HuH-7.5 (cell line): ENCODE measurements at regions not wholly inside any gene's neighbourhood (a gene's known extent, or its start where the extent isn't known, plus 50 kb on each side); places are given as distances from the start of the nearest gene placed in this dataset.
"Not testable (repeated sequence)": the region's sequence is repeated elsewhere in the genome, so short reads cannot be mapped to it uniquely, and the experiment has no call there.

Experiments used
- DNase-seq: peaks from one replicate; pipeline ENCODE4 v3.0.0; 2011; ENCODE audit warnings: low spot score

- DNase-seq, result no peak
Observed at GRCh38 chr2:40700231-40700954, 248.5 kb upstream of the SLC8A1 start.

DNA sequence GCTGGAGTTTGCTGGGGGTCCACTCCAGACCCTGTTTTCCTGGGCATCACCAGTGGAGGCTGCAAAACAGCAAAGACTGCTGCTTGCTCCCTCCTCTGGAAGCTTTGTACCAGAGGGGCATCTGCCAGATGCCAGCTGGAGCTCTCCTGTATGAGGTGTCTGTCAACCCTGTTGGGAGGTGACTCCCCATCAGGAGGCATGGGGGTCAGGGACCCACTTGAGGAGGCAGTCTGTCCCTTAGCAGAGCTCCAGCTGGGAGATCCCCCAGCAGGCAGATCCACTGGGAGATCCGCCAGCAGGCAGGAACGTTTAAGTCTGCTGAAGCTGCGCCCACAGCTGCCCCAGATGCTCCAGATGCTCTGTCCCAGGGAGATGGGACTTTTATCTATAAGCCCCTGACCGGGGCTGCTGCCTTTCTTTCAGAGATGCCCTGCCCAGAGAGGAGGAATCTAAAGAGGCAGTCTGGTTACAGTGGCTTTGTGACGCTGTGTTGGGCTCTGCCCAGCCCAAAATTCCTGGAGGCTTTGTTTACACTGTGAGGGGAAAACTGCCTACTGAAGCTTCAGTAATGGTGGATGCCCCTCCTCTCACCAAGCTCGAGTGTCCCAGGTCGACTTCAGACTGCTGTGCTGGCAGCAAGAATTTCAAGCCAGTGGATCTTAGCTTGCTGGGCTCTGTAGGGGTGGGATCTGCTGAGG is 260.5 kb upstream of the SLC8A1 start:
- not testable (repeated sequence) for DNase-seq

DNA sequence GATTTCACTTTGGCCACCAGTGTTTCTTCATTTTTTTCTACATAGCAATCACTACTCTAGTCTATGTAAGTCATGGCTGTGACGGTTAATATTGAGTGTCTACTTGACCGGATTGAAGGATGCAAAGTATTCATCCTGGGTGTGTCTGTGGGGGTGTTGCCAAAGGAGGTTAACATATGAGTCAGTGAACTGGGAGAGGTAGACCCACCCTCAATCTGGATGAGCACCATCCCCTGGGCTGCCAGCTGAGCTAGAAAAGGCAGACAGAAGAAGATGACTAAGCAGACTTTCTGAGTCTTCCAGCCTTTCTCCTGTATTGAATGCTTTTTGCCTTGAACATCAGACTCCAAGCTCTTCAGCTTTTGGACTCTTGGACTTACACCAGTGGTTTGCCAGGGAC is 265.0 kb upstream of the SLC8A1 start:
- no peak for DNase-seq

- no peak for DNase-seq
Observed at GRCh38 chr2:40719414-40719813, 267.5 kb upstream of the SLC8A1 start.

DNA sequence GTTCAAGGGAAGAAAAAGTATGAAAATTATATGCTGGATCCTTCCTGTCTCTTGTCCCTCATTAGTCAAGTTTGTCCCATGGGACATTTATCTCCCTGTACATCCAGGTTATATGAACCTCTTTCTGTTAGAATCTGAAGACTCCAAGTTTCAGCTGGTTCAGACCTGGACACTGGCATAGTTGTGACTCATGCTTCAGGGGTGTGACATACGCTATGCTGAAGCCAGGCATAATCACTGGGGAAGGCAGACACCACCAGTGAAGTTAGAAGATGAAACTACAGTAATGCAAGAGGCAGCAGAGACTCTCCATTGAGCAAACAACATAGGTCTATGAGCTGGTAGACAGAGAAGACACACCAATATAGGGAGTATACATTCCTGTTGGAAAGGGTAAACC is 269.7 kb upstream of the SLC8A1 start:
- DNase-seq, result no peak

DNA sequence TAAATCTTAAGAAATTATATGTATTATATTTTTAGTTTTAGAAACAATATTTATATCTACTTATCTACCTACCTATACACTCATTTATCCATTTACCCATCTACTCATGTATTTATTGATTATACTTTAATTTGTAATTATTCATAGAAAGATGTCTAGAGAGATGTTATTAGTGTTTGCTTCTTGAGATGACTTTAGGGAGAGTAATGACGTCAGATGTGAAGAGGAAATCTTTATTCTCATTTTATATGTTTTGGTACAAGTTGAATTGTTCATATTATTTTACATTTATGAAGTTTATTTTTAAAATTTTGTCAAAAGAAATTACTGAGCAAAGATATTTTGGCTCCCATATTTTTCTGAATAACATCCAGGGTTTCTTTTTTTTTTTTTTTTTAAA is 271.3 kb upstream of the SLC8A1 start:
- no peak for DNase-seq

DNA sequence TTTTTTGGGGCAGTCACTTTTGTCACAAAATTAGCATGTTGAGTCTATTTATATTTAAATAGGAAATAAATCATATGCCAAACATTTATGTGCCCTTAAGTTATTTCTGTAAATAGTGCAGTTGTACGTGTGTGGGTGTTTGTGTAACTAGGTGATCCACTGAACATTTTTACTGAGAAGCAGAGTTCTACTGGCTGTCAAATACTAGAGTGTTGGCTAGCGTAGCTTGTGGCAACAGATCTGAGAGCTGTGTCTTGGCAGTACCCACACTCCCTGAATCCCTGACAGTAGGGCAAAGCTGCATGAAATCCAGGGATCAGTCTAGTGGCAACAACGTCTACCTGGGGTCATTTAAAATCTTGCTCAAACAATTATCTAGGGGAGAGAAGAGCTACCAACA is 273.1 kb upstream of the SLC8A1 start:
- DNase-seq, result no peak

DNA sequence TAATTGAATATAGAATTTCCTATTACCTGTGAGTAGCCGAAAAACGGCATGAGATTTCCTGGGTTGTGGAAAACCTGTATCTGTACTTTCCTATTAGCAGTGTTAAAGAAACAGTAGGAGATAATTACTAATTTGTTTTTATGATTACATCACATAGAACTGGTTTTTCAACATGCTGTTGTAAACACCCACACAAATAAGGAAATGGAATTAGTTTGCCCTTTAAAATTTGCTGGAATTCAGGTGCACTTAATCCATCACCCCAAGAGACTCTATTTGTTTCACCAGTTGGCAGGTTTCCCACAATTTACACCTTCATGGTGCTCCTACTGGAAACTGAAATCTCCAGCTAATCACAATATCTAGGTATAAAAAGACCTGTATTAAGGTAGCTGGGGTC is 274.1 kb upstream of the SLC8A1 start:
- no peak for DNase-seq

GRCh38 chr2:40734797-40735196 is 282.9 kb upstream of the SLC8A1 start:
- DNase-seq, result no peak

- DNase-seq, result no peak
Observed at GRCh38 chr2:40737180-40737579, 285.3 kb upstream of the SLC8A1 start.

- DNase-seq, result no peak
Observed at GRCh38 chr2:40740419-40740818, 288.5 kb upstream of the SLC8A1 start.

- no peak for DNase-seq
Observed at GRCh38 chr2:40741532-40741931, 289.6 kb upstream of the SLC8A1 start.

GRCh38 chr2:40746191-40746590 is 294.3 kb upstream of the SLC8A1 start:
- no peak for DNase-seq

GRCh38 chr2:40751981-40752380 is 300.1 kb upstream of the SLC8A1 start:
- no peak for DNase-seq

DNA sequence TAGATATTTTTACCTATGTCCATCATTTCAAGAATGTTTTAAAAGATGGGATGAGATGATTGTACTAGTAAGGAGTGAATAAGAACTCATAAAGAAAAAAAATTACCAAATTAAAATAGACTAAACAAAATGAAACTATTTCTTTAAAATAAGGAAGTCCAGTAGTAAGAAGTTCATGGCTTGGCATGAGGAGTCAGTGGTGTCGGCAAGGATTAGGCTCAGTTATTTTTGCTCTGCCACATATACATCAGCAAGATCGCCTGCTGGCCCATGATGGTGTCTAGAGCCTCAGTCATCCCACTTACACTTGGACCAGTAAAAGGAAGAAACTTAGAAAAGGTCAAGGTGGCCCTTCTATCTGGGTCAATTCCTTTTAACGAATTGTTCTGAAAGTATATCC is 300.9 kb upstream of the SLC8A1 start:
- DNase-seq, result no peak

DNA sequence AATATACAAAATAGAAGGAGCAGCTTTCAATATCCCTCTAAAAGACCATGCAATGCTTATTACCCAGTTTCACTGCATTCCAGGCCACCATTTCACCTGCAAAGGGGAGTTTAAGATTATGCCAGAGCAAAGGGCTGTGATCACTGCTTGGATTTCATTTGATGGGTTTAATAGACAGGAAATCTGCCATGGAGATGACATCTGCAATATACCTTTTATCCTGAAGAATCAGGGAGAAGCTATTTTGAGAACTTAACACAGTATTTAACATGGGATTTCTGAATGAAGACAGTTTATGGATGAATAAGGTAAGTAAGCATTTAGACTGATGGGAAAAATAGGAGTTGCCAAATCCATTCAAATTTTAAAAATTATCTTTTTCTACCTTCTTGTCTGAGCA is 303.0 kb upstream of the SLC8A1 start:
- DNase-seq, result no peak

DNA sequence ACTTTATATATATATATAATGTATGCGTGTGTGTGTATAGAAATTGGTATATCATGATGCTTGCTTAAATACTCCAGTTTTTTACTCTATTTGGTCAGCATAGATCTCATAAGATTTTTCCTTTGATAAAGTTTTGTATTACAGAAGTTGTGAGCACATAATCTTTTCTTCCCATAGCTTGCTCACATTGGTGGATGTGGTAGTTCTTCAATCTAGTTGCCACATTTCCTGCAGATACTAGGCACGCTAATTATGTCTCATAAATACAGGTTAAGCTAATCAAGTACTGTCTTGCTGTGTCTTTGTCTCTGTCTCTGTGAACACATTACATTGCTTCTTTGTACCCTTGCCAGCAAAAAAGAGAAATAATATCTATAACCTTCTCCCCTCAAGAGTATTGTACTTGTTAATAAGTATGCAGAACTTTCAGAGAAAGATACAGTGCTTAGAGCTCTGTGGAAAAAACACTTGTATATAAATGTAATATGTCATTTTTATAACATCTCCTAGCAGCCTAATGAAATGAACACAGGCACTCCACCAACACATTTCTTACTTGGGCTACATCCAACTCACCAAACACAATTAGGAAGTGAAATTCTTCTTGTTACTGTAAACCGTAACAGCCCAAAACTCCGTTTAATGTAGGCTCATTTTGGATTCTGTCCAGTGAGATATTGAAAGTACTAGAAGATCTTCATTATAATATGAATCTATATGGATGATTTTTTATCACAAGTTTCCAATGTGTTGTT is 306.7 kb upstream of the SLC8A1 start:
- DNase-seq, result no peak

DNA sequence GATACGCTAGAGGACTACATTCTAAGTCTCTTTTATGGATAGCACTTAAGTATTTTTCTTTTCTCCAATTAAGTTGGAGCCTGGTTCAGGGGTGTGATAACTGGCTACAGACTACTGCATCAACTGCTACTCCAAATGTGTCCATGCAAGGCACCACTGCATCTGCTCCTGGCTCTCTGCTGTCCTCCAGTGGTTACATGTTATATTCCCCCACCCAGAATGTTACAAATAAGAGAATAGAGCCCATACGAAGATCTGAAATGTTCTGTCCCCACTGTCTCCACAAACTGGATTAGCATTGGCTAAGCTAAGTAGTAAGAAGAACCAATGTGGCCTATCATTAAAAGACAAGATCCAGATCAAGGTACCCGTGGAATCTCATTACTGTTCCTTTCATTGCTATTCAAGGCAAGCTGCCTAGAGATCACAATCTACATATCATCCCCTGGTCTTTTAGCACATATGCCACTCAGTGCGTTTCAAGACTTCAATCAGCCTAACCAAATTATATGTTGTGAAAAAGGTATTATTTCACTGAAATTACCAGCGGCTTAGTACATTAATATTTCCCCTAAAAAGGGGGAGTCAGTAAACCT is 308.3 kb upstream of the SLC8A1 start:
- DNase-seq, result peak; percentile 2

GRCh38 chr2:40773291-40773690 is 321.4 kb upstream of the SLC8A1 start:
- no peak for DNase-seq

- no peak for DNase-seq
Observed at GRCh38 chr2:40783704-40784103, 331.8 kb upstream of the SLC8A1 start.

- no peak for DNase-seq
Observed at GRCh38 chr2:40786636-40787035, 334.7 kb upstream of the SLC8A1 start.

DNA sequence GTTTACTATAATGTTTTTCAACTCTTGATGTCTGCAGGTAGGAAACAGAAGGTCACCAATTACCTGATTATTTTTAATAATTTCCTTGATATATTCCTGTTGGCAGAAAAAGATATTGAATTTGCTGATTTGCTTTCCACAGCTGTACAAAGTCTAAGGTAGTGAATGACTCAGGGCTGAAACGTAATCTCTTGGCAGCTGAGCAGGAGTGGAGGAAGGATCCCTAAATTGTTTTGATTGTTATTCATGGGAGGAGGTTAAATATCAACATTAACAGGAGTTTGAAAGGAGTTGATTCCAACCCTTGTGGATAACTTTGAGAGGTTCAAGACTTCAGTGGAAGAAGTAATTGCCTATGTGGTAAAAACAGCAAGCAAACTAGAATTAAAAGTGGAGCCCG is 345.2 kb upstream of the SLC8A1 start:
- no peak for DNase-seq

GRCh38 chr2:40803900-40804299 is 352.0 kb upstream of the SLC8A1 start:
- DNase-seq, result no peak
